GM18870 (cell line): ENCODE measurements at regions not wholly inside any gene's neighbourhood (a gene's known extent, or its start where the extent isn't known, plus 50 kb on each side); places are given as distances from the start of the nearest gene placed in this dataset.
"Not testable (repeated sequence)": the region's sequence is repeated elsewhere in the genome, so short reads cannot be mapped to it uniquely, and the experiment has no call there.

ENCODE experiments used
- ATAC-seq: cut with Tn5 transposase; IDR thresholded peaks from one replicate; pipeline ENCODE4 v1.9.1; 2021; ENCODE audit warnings: moderate library complexity; ENCODE audit not compliant: unreplicated experiment

DNA sequence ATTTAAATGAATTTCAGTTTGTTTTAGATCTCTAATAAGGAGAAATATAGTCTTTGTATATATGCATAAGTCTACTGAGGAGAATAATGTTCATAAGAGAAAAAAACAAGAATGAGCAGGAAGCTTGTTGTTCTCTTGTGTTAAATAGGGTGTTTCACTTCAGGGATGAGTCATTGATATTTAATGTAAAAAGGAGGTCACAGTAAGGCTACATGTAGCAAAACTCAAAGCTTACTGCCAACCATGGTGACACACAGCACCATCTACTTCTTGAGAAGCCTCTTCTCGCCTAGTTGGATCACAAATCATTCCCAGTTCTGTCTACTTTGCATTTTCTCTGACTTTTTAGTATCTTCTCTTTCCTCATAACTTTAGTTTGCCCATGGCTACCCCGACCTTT, 1466.0 kb upstream of the C9orf72 start:
- ATAC-seq = no peak

DNA sequence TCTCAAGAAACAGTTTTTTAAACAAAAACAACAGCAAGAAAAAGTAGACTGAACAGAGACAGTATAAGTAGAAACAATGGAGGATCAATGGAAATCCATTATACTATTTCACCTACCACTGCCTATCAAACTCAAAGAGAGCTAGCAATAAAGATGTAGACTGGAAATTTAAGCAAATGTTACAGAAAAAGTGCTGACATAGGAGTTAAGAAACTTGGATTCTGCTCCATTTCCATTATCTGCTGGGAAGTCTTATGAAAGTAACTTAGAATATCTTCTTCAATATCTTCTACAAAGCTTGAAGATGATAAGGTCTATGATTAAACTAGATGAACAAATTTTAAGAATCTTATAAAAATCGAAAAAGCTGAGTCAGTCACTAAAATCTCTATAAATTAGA, 1469.8 kb upstream of the C9orf72 start:
- no peak for ATAC-seq

GRCh38 chr9:29044959-29045358, 1471.7 kb upstream of the C9orf72 start:
- no peak for ATAC-seq

- no peak for ATAC-seq
Measured at GRCh38 chr9:29060041-29060440, 1486.8 kb upstream of the C9orf72 start.

DNA sequence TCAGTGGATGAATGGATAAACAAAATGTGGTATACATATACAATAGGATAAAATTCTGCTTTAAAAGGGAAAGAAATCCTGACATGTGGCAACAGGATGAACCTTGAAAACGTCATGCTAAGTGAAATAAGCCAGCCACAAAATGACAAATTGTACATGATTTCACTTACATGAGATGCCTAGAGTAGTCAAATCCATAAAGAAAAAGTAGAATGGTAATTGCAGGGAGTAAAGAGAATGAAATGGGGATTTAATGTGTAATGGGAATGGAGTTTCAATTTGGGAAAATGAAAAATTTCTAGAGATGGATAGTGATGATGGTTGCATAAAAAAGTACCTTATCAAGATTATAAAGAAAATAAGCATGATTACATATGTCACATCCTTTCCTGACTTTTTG, 1489.2 kb upstream of the C9orf72 start:
- ATAC-seq = no peak

GRCh38 chr9:29063031-29063430, 1489.8 kb upstream of the C9orf72 start:
- ATAC-seq = no peak

- ATAC-seq = no peak
Measured at GRCh38 chr9:29066141-29066640, 1492.9 kb upstream of the C9orf72 start.

- no peak for ATAC-seq
Measured at GRCh38 chr9:29068461-29068860, 1495.2 kb upstream of the C9orf72 start.

GRCh38 chr9:29069376-29069775, 1496.1 kb upstream of the C9orf72 start:
- no peak for ATAC-seq

- ATAC-seq = no peak
Measured at GRCh38 chr9:29078063-29078666, 1504.9 kb upstream of the C9orf72 start.

- no peak for ATAC-seq
Measured at GRCh38 chr9:29100762-29101161, 1527.5 kb upstream of the C9orf72 start.

GRCh38 chr9:29104166-29104565, 1530.9 kb upstream of the C9orf72 start:
- ATAC-seq = not testable (repeated sequence)

- ATAC-seq = no peak
Measured at GRCh38 chr9:29118555-29118954, 1545.3 kb upstream of the C9orf72 start.

GRCh38 chr9:29126783-29127182, 1553.5 kb upstream of the C9orf72 start:
- ATAC-seq = no peak

DNA sequence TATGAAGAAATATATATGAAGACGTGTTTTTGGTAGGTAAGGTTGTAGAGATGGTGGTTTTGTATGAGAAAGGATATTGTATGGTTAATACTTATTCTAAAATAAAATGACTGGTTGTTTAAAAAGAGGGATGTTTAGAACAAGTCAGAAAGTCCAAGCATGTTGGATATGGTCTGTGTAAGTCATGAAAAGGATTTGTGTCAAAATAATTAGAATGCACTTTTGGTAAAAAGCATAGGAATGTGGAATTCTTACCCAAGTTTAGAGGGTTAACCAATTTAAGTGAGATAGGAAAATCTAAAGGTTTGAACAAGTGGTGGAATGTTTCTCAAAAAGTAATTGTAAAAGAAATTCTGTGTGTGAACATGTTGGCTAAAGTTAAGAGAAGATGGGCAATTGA, 1556.5 kb upstream of the C9orf72 start:
- ATAC-seq = no peak

GRCh38 chr9:29144476-29144875, 1571.2 kb upstream of the C9orf72 start:
- ATAC-seq = no peak

DNA sequence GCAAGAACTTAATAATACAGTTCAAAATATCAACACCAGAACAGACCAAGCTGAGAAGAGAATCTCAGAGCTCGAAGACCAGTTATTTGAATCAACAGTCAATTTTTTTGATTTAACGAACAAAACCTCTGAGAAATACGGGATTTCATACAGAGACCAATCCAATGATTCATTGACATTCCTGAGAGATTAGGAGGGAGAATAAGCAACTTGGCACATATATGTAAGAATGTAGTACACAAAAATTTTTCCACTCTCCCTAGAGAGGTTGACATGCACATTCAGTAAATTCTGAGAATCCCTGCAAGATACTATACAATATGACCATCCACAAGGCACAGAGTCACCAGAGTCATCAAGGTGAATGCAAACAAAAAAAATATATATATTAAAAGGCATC, 1577.3 kb upstream of the C9orf72 start:
- ATAC-seq = no peak

GRCh38 chr9:29160763-29161353, 1587.6 kb upstream of the C9orf72 start:
- no peak for ATAC-seq

GRCh38 chr9:29174136-29174535, 1600.9 kb upstream of the C9orf72 start:
- ATAC-seq = no peak

DNA sequence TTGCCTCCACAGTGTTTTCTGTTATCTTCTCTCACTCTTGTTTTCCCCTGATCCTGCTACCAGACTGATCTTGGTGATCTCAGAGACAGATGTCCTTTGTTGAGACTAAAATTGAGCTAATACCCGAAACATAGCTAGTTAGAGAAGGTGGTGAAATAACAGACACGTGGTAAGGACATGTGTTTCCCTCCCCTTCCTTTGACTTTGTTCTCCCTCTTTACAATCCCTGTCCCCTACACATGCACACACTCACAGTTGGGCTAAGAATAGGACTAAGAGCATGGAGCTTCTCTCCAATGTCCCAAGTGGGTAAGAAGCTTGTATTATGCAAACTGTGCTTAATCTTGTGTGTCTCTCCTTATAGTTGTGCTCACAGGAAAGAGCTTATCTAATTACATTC, 1603.0 kb upstream of the C9orf72 start:
- ATAC-seq = no peak

- ATAC-seq = no peak
Measured at GRCh38 chr9:29176786-29177185, 1603.5 kb upstream of the C9orf72 start.

DNA sequence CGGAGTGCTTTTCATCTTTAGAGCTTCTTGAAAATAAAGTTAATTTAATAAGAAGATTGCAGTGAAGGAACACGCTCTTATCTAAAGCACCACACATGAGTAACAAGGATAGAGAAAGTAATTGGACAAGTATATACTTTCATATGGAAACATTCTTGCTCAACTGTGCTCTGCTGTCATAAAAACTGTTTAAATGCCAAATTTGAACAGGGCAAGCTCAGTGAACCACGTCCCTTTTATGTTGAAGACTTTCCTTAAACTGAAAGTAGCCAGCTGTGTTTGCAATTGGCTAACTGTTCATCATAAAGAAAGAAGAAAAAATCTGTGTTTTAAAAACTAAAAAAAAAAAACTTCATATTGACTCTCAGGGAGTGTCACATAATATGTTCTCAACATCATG, 1610.7 kb upstream of the C9orf72 start:
- ATAC-seq = no peak

DNA sequence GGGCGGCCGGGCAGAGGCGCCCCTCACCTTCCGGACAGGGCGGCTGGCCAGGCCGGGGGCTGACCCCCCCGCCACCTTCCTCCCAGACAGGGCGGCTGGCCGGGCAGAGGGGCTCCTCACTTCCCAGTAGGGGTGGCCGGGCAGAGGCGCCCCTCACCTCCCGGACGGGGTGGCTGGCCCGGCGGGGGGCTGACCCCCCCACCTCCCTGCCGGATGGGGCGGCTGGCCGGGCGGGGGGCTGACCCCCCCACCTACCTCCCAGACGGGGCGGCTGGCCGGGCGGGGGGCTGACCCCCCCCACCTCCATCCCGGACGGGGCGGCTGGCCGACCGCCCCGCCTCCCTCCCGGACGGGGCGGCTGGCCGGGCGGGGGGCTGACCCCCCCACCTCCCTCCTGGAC, 1615.5 kb upstream of the C9orf72 start:
- not testable (repeated sequence) for ATAC-seq
